GM23338 (cell line): ENCODE measurements at regions not wholly inside any gene's neighbourhood (a gene's known extent, or its start where the extent isn't known, plus 50 kb on each side); places are given as distances from the start of the nearest gene placed in this dataset.

Source experiments
- CREB1 ChIP-seq: fragments of 250-450 bp; sonication (Bioruptor Pico); IDR thresholded peaks from 2 replicates; pipeline ENCODE4 v1.5.0; 2020; ENCODE audit warnings: low read depth, mild to moderate bottlenecking, moderate library complexity
- CTCF ChIP-seq, 2 experiments: fragments of 200-600 bp in 1 of 2; sonication (generic) in 1 of 2; conservative IDR thresholded peaks; 2 replicates each; pipeline versions ENCODE4 v1.5.1 to v1.6.1; 2016 to 2017; ENCODE audit warnings: antibody characterized with exemption in 2 of 2, low read depth in 2 of 2, mild to moderate bottlenecking in 2 of 2, moderate library complexity in 1 of 2
- EZH2 ChIP-seq: fragments of 200-600 bp; sonication (generic); IDR thresholded peaks from one replicate; pipeline ENCODE4 v1.8.0; 2017; ENCODE audit warnings: antibody characterized with exemption, mild to moderate bottlenecking, low read depth; ENCODE audit not compliant: unreplicated experiment
- EZH2phosphoT487 ChIP-seq: fragments of 200-600 bp; sonication (generic); IDR thresholded peaks from one replicate; pipeline ENCODE4 v1.8.1; 2018; ENCODE audit warnings: antibody characterized with exemption; ENCODE audit not compliant: unreplicated experiment
- JUNB ChIP-seq: IDR thresholded peaks from one replicate; pipeline ENCODE4 v1.6.1; 2016; ENCODE audit warnings: antibody characterized with exemption; ENCODE audit not compliant: unreplicated experiment
- NANOG ChIP-seq: IDR thresholded peaks from 2 replicates; pipeline ENCODE4 v1.6.1; 2016; ENCODE audit warnings: antibody characterized with exemption, borderline replicate concordance
- POLR2AphosphoS5 ChIP-seq: IDR thresholded peaks from 2 replicates; pipeline ENCODE4 v1.6.1; 2016; ENCODE audit warnings: antibody characterized with exemption, low read depth
- REST ChIP-seq: IDR thresholded peaks from one replicate; pipeline ENCODE4 v1.6.1; 2018; ENCODE audit warnings: antibody characterized with exemption; ENCODE audit not compliant: unreplicated experiment
- ZNF331 ChIP-seq: fragments of 250-450 bp; sonication (Bioruptor Pico); IDR thresholded peaks from 2 replicates; pipeline ENCODE4 v1.5.0; 2020; ENCODE audit warnings: low read depth, mild to moderate bottlenecking, moderate library complexity
- ZNF462 ChIP-seq: fragments of 250-450 bp; sonication (Bioruptor Pico); IDR thresholded peaks from 2 replicates; pipeline ENCODE4 v1.5.0; 2020; ENCODE audit warnings: mild to moderate bottlenecking, moderate library complexity

GRCh38 chr16:76862901-76863300 is 328.1 kb upstream of the MON1B start:
- TF ChIP-seq CTCF (conservative IDR thresholded peaks at IDR 0.05; ENCODE audit: low read depth in 2 of 2) (no peak), EZH2 (no peak), CREB1 (CRISPR knock-in tag) (no peak), NANOG (no peak), EZH2phosphoT487 (no peak), POLR2AphosphoS5 (no peak), REST (no peak), ZNF462 (CRISPR knock-in tag) (no peak), ZNF331 (CRISPR knock-in tag) (no peak), JUNB (no peak)
